ENCODE measurements at regions not wholly inside any gene's neighbourhood (a gene's known extent, or its start where the extent isn't known, plus 50 kb on each side); places are given as distances from the start of the nearest gene placed in this dataset.

DNA sequence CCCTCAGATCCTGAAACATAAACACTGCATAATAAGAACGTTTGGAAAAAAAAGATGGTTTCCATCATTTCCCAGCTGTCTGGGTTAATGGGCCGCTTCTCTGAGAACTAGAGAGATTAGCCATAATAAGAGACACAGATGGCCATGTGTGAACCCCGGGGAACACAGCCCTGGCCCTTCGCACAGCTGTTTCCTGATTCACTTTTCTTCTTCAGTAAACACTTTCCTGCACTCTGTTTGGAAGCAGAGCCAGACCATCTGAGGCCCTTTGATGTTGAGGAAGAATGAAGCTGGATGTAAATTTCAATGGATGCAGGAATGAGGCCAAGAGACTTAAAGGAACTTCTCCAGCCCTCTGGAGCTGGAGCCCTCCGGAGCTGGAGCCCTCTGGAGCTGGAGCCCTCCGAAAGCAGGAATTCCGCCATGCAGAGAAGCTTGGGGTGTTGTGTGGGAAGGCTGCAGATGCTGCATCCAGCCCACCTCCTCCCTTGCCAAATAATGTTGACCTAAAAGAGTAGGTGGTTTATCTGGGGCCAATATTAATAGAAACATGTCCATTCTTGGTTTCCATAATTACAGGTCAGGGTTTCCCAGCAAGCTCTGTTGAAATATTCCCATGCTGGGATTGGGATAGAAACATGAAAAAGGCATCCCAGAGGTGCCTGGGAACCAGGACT lies 218.9 kb downstream of the NXNL2 start:
- TF ChIP-seq, protein P1, sequence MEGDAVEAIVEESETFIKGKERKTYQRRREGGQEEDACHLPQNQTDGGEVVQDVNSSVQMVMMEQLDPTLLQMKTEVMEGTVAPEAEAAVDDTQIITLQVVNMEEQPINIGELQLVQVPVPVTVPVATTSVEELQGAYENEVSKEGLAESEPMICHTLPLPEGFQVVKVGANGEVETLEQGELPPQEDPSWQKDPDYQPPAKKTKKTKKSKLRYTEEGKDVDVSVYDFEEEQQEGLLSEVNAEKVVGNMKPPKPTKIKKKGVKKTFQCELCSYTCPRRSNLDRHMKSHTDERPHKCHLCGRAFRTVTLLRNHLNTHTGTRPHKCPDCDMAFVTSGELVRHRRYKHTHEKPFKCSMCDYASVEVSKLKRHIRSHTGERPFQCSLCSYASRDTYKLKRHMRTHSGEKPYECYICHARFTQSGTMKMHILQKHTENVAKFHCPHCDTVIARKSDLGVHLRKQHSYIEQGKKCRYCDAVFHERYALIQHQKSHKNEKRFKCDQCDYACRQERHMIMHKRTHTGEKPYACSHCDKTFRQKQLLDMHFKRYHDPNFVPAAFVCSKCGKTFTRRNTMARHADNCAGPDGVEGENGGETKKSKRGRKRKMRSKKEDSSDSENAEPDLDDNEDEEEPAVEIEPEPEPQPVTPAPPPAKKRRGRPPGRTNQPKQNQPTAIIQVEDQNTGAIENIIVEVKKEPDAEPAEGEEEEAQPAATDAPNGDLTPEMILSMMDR (conservative IDR thresholded peaks at IDR 0.05; ENCODE audit: low read length), result no peak
- TF ChIP-seq EZH2phosphoT487 (IDR thresholded peaks at IDR 0.05; ENCODE audit: borderline replicate concordance, low read depth, low read length), result no peak

Measured in OCI-LY7 (cell line).